ENCODE measurements at regions not wholly inside any gene's neighbourhood (a gene's known extent, or its start where the extent isn't known, plus 50 kb on each side); places are given as distances from the start of the nearest gene placed in this dataset.

DNA sequence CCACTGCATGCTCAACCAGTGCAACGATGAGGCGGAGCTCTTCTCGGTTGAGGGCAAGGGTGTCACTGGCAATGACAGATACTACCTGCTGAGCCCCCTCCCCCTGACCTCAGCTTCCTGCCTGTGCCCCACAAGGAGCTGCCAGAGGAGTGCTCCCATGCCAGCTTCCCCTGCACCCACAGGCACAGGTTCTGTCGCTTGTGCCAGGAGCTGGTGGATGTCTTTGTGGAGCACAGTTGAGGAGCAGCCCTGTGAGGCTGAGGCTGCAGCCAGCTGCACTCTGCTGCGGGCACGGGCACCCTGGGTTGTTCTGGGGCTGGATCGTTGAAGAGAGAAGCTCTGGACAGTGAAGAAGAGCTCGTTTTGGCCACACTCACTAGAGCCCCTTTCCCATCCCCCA, 165.3 kb upstream of the ZNF267 start:
- TF ChIP-seq, protein P1, sequence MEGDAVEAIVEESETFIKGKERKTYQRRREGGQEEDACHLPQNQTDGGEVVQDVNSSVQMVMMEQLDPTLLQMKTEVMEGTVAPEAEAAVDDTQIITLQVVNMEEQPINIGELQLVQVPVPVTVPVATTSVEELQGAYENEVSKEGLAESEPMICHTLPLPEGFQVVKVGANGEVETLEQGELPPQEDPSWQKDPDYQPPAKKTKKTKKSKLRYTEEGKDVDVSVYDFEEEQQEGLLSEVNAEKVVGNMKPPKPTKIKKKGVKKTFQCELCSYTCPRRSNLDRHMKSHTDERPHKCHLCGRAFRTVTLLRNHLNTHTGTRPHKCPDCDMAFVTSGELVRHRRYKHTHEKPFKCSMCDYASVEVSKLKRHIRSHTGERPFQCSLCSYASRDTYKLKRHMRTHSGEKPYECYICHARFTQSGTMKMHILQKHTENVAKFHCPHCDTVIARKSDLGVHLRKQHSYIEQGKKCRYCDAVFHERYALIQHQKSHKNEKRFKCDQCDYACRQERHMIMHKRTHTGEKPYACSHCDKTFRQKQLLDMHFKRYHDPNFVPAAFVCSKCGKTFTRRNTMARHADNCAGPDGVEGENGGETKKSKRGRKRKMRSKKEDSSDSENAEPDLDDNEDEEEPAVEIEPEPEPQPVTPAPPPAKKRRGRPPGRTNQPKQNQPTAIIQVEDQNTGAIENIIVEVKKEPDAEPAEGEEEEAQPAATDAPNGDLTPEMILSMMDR (IDR thresholded peaks at IDR 0.05) = no peak
- TF ChIP-seq POLR2AphosphoS5 (IDR thresholded peaks at IDR 0.05) (no peak), EP300 (IDR thresholded peaks at IDR 0.05) (no peak), POLR2A (IDR thresholded peaks at IDR 0.05) (no peak)
